CD4-positive, alpha-beta T cell treated with Interleukin-12 subunit alpha and Interleukin-12 subunit beta, for 1 hour (primary cell): ENCODE measurements at regions not wholly inside any gene's neighbourhood (a gene's known extent, or its start where the extent isn't known, plus 50 kb on each side); places are given as distances from the start of the nearest gene placed in this dataset.
"Not testable (repeated sequence)": the region's sequence is repeated elsewhere in the genome, so short reads cannot be mapped to it uniquely, and the experiment has no call there.

Source experiments
- DNase-seq: peaks from one replicate; pipeline ENCODE4 v3.0.0-alpha.2; 2020

GRCh38 chr10:47145290-47145934 is 154.6 kb upstream of the GDF10 start:
- no peak for DNase-seq

DNA sequence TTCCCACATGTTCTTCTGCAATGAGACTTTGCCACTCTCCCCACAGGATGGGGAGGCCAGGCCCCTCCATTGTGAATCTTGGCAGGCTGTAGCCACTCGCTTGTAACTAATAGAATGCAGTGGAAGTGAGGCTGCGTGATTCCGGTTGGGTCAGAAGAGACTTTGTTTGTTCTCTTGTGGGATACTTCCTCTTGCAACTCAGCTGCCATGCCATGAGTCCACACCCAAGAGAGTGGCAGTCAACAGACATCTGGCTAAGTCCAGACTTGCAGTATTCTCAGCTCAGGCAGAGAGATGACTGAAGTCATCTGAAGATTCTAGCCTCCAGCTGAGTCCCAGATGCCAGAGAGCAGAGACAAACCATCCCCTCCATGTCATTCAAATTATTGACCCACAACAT is 153.4 kb upstream of the GDF10 start:
- DNase-seq, result no peak

DNA sequence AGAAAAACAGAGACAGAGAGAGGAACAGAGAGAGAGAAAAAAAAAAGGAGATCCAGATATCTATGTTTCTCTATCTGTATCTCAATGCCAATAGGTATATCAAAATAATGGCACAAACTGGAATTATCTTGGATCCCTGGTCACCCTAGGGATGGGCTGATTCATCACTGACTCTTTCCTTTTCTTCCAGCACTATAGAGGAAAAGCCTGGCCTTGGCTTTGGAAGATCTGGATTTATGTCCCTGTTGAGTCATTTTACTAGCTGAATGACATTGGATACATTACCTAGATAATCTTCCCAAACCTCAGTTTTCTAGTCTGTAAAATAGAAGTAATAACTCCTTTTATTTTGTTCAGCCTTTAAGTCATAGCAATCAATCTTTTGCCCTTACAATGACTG is 152.8 kb upstream of the GDF10 start:
- no peak for DNase-seq

GRCh38 chr10:47150581-47150980 is 149.4 kb upstream of the GDF10 start:
- DNase-seq, result no peak

DNA sequence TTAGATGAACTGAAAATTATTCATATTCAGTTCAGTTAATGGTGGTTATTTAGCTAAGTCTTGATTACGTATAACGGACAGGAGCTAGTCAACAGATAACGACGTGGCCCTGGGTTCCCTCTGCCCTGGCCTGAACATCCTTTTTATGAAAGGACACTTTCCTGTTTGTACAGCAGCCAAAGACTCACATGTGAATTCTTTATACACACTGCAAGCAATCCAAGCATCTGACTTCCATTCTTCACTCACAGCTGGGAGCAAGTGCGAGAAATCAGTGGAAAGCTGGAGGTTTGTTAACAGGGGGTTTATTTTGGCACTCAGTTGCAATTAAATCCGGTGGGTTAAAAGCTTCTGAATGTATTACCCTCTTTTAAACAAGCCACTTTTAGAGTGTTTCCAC is 148.1 kb upstream of the GDF10 start:
- DNase-seq, result no peak

- no peak for DNase-seq
Measured at GRCh38 chr10:47152861-47153349, 147.1 kb upstream of the GDF10 start.

DNA sequence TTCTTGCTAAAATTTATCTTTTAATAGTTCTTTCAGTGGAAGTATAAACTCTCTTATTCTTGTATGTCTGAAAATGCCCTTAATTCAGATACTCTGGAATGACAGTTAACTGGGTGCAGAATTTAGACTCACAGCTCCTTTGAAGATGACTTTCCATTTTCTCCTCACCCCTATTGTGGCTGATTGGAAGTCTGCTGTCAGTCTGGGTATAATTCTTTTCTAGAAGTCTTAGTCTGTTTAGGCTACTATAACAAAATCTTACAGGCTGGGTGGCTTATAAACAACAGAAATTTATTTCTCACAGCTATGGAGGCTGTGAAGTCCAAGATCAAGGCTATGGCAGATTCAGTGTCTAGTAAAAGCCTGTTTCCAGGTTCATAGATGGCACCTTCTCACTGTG is 145.2 kb upstream of the GDF10 start:
- no peak for DNase-seq

DNA sequence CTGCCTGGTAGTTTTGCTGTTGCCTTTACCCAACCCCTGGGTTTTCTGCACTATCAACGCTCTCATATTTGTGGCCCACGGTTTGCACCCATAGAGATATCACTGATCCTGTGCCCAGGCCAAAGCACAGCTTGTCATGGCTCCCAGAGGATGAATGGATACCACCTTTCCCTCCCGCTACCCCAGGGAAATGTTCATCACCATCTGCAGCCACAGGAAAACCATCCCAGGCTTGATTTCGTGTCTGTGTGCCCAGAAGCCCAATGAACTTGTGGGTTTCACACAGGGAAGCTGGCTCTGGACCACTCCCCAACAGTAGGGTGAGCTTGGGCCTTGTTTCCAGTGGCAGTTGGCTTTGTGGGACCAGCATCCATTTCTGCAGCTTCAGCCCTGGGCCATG is 143.1 kb upstream of the GDF10 start:
- no peak for DNase-seq

DNA sequence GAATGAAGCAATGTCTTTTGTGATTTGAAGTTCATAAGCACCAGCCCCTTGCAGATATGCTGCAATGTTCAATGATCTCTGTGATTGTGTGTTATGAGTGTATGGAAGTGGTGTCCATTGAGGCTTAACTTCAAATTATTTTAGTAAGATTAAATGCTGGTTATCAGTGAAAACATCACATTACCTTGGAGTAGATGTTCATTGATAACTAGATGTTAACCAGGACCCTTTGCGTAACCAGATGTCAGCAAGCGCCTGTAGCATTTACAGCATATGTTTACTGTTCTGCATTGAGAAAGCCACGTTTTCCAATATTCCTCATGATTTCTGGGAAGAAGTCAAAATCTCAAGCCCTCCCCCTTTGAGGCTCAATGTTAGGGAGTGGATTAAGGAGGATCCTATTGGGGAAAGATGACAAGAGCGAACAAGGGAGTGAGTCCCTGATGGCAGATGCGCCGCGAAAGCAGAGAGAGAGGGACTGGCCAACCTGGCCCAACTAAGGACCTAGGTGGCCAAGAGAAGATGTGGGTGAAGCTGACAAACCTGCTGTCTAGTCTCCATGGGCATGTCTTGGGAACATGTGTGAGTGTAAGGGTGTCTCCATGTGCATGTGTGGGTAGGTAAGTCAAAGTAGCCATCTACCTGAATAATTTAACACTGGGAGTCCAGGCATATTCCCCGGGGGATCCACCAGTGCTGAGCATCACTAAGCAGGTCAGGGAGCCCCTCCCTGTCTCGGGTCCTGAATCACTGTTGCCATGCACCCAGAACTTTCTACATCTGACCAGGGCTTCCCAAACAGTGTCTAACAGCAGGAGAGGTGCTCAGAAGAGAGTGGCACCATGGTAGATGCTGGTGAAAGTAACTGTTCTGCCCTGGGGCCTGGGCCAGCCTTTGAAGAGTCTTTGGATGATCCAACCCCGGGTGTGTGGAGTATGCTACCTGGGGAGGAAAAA is 141.6 kb upstream of the GDF10 start:
- no peak for DNase-seq

- DNase-seq, result no peak
Measured at GRCh38 chr10:47159361-47160260, 140.4 kb upstream of the GDF10 start.

- no peak for DNase-seq
Measured at GRCh38 chr10:47160261-47160908, 139.6 kb upstream of the GDF10 start.

DNA sequence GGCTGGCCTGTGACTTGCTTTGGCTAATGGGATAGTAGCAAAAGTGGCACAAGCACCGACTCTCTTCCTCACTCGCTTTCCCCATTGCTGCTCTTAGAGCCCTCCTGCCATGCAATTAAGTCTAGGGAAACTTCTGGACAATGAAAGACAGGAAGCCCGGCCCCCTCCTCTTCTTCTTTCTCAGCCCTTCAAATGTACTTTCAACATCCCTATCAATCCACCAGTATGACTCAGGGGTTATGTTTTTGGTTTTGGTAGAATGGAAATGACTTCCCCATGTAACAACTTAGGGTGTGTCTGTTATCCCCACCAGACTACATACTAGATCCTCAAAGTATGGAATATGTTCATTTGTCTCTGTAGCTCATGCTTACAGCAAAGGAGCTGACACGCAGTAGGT is 139.0 kb upstream of the GDF10 start:
- no peak for DNase-seq

DNA sequence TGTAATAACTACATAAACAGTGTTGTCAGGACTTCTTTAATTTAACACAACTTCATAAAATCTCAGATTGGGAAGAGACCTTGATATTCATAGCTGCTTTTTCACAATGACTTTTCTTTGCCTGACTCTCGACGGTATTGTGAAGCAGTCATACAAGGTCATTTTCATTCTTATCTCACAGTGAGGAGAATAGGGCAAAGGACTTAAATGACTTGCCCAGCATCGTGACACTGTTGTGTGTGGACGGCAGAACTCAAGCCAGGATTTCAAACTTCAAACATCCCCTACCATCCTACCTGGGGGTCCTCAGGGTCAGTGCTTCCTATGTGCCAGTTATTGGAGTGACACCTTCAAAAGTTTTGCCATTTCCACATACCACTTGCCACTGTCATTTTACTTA is 138.5 kb upstream of the GDF10 start:
- DNase-seq, result no peak

- no peak for DNase-seq
Measured at GRCh38 chr10:47164126-47164799, 135.7 kb upstream of the GDF10 start.

DNA sequence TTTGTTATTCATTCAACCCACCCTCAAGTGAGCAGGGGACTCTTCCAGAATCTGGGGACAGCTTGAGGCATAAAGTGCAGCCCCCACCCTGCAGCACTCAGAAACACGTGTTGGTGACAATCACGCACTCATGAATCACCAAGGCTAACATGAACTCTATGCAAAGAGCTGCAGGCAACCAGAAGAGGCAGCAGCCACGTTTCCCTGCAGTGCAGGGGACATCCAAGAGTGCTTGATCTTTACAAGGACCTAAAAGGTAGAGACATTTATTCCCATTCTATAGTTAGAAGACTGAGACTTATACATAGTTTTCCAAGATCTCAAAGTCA is 135.2 kb upstream of the GDF10 start:
- no peak for DNase-seq

DNA sequence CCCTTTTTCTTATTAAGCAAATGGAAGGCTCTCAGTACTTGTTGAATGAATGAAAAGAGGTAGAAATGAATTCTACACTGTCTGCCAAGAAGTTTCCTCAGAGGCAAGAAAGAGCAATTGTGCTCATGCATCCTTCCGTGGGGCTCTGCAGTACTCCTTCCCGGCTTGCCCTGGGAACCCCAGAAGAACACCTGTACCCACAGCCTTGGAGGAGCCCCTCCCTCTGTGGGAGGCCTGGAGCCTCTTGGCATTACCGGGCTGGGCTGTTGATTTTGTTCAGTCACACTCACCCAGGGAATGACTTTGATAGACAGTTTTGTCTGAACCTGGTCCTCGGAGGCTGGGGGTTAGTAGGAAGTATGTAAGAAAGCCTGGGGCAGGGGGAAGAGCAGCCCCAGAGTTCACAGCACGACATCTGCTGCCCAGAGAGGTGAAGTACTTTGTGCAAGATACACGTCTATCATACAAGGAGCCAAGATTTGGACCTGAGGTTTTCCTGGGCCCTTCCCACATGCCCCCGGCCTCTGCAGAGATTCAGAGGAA is 134.8 kb upstream of the GDF10 start:
- peak; percentile 23 for DNase-seq

- DNase-seq, result peak; percentile 51
Measured at GRCh38 chr10:47165711-47166404, 134.1 kb upstream of the GDF10 start.

DNA sequence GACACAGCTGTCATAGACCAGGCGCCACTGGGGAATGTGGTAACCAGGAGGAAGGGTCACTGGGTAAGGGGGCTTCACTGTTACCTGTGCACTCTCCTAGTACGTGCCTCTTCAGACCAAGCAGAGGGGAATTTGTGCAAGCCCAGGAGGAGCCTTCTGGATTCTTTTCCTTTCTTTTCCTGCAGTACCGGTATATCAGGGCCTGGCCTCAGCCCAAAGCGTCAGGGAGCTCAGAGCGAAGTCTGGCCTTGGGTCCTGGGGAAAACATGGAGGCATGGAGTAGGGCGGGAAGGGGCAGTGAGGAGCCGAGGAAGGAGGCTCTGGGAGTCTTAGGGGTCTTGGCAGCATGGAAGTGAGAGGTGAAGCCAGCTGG is 133.6 kb upstream of the GDF10 start:
- no peak for DNase-seq

GRCh38 chr10:47166808-47167581 is 133.0 kb upstream of the GDF10 start:
- DNase-seq, result not testable (repeated sequence)

- DNase-seq, result no peak
Measured at GRCh38 chr10:47167591-47167990, 132.4 kb upstream of the GDF10 start.
